ENCODE measurements at regions not wholly inside any gene's neighbourhood (a gene's known extent, or its start where the extent isn't known, plus 50 kb on each side); places are given as distances from the start of the nearest gene placed in this dataset.

DNA sequence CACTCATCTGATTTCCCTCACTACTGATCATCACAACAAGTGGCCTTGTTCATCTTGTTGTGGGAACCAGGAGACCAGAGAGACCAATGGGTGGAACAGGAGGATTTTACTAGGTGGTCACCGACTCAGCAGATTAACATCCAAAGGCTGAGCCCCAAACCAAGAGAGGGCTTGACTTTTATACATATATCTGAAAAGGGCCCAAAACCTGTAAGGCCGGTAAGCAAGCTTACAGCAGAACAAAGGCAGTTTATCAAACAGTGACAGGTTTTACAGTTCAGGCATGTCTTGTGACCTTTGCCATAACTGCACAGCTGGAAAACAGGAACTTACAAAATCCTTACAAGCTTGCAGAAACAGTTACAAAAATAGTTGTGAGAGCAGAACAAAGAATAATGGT, 195.9 kb downstream of the OR13H1 start:
- TF ChIP-seq, protein P1, sequence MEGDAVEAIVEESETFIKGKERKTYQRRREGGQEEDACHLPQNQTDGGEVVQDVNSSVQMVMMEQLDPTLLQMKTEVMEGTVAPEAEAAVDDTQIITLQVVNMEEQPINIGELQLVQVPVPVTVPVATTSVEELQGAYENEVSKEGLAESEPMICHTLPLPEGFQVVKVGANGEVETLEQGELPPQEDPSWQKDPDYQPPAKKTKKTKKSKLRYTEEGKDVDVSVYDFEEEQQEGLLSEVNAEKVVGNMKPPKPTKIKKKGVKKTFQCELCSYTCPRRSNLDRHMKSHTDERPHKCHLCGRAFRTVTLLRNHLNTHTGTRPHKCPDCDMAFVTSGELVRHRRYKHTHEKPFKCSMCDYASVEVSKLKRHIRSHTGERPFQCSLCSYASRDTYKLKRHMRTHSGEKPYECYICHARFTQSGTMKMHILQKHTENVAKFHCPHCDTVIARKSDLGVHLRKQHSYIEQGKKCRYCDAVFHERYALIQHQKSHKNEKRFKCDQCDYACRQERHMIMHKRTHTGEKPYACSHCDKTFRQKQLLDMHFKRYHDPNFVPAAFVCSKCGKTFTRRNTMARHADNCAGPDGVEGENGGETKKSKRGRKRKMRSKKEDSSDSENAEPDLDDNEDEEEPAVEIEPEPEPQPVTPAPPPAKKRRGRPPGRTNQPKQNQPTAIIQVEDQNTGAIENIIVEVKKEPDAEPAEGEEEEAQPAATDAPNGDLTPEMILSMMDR (CRISPR knock-in tag; IDR thresholded peaks at IDR 0.05) = no peak
- TF ChIP-seq, protein P2, sequence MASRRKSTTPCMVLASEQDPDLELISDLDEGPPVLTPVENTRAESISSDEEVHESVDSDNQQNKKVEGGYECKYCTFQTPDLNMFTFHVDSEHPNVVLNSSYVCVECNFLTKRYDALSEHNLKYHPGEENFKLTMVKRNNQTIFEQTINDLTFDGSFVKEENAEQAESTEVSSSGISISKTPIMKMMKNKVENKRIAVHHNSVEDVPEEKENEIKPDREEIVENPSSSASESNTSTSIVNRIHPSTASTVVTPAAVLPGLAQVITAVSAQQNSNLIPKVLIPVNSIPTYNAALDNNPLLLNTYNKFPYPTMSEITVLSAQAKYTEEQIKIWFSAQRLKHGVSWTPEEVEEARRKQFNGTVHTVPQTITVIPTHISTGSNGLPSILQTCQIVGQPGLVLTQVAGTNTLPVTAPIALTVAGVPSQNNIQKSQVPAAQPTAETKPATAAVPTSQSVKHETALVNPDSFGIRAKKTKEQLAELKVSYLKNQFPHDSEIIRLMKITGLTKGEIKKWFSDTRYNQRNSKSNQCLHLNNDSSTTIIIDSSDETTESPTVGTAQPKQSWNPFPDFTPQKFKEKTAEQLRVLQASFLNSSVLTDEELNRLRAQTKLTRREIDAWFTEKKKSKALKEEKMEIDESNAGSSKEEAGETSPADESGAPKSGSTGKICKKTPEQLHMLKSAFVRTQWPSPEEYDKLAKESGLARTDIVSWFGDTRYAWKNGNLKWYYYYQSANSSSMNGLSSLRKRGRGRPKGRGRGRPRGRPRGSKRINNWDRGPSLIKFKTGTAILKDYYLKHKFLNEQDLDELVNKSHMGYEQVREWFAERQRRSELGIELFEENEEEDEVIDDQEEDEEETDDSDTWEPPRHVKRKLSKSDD (CRISPR knock-in tag; IDR thresholded peaks at IDR 0.05; ENCODE audit: low read depth) = no peak
- TF ChIP-seq ESRRA (CRISPR knock-in tag; IDR thresholded peaks at IDR 0.05; ENCODE audit: low read depth) = no peak
- TF ChIP-seq, protein P3, sequence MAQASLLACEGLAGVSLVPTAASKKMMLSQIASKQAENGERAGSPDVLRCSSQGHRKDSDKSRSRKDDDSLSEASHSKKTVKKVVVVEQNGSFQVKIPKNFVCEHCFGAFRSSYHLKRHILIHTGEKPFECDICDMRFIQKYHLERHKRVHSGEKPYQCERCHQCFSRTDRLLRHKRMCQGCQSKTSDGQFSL (CRISPR knock-in tag; IDR thresholded peaks at IDR 0.05) = no peak

Data from HepG2 (cell line).